OCI-LY7 (cell line): ENCODE measurements at regions not wholly inside any gene's neighbourhood (a gene's known extent, or its start where the extent isn't known, plus 50 kb on each side); places are given as distances from the start of the nearest gene placed in this dataset.

Experiments used
- BruUV-seq: library from RNA; stranded (reverse); fragments of 400-500 nt; replicated peaks from 2 replicates; lab custom pipeline; 2021; lab: Mats Ljungman, UMichigan
- CTCF ChIA-PET: fragments of 300-600 bp; sonication (Branson Sonifier 250); formaldehyde crosslinking; loops from one replicate; lab custom pipeline; 2022; ENCODE audit warnings: antibody characterized with exemption; ENCODE audit not compliant: unreplicated experiment; lab: Charles Lee
- POLR2A ChIA-PET: fragments of 300-600 bp; sonication (Branson Sonifier 250); formaldehyde crosslinking; loops from one replicate; lab custom pipeline; 2022; ENCODE audit warnings: antibody characterized with exemption; lab: Charles Lee
- DNase-seq: peaks from one replicate; pipeline ENCODE4 v3.0.0-alpha.2; 2015; ENCODE audit warnings: low spot score
- H2AFZ ChIP-seq: fragments of 200-600 bp; sonication (generic), shearing (Covaris generic); 2 replicates; pipeline ENCODE4 v1.6.1; 2014; ENCODE audit warnings: mild to moderate bottlenecking, antibody characterized with exemption, low read length, moderate library complexity
- H3K27ac ChIP-seq: fragments of 200-600 bp; sonication (generic); 2 replicates; pipeline ENCODE4 v1.5.1; 2014; ENCODE audit warnings: mixed run types, low read depth, mild to moderate bottlenecking, moderate library complexity, low read length, inconsistent platforms; ENCODE audit not compliant: poor library complexity, severe bottlenecking
- H3K36me3 ChIP-seq: fragments of 200-600 bp; sonication (generic); 2 replicates; pipeline ENCODE4 v1.6.1; 2014; ENCODE audit warnings: mild to moderate bottlenecking, antibody characterized with exemption, low read length, moderate library complexity, mixed read lengths; ENCODE audit not compliant: insufficient read depth
- H3K4me1 ChIP-seq: fragments of 200-600 bp; sonication (generic); 2 replicates; pipeline ENCODE4 v1.5.1; 2014; ENCODE audit warnings: mild to moderate bottlenecking, low read length; ENCODE audit not compliant: insufficient read depth, poor library complexity, severe bottlenecking
- H3K4me2 ChIP-seq: fragments of 200-600 bp; sonication (generic); 2 replicates; pipeline ENCODE4 v1.6.1; 2014; ENCODE audit warnings: mild to moderate bottlenecking, low read length
- H3K4me3 ChIP-seq: fragments of 200-600 bp; sonication (generic); 2 replicates; pipeline ENCODE4 v1.5.1; 2014; ENCODE audit warnings: mild to moderate bottlenecking, low read depth, low read length; ENCODE audit not compliant: poor library complexity, severe bottlenecking
- H3K79me2 ChIP-seq: fragments of 200-600 bp; sonication (generic); 2 replicates; pipeline ENCODE4 v1.6.1; 2016; ENCODE audit warnings: low read depth, mild to moderate bottlenecking, low read length, moderate library complexity, mixed read lengths; ENCODE audit not compliant: insufficient read depth
- H3K9me2 ChIP-seq: fragments of 200-600 bp; sonication (generic); 2 replicates; pipeline ENCODE4 v1.6.1; 2016; ENCODE audit warnings: mild to moderate bottlenecking, low read length, mixed read lengths; ENCODE audit not compliant: insufficient read depth
- H3K9me3 ChIP-seq: fragments of 200-600 bp; sonication (generic); 2 replicates; pipeline ENCODE4 v1.6.1; 2014; ENCODE audit warnings: mild to moderate bottlenecking, mixed run types, low read length, mixed read lengths
- H4K20me1 ChIP-seq: fragments of 200-600 bp; sonication (generic); 2 replicates; pipeline ENCODE4 v1.6.1; 2014; ENCODE audit warnings: mild to moderate bottlenecking, antibody characterized with exemption, low read length, moderate library complexity, mixed read lengths; ENCODE audit not compliant: insufficient read depth
- CTCF ChIP-seq: fragments of 200-600 bp; sonication (generic); conservative IDR thresholded peaks from 2 replicates; pipeline ENCODE4 v1.5.1; 2014; ENCODE audit warnings: mild to moderate bottlenecking, antibody characterized with exemption, low read length, moderate library complexity, mixed read lengths
- EZH2phosphoT487 ChIP-seq: fragments of 200-600 bp; sonication (generic); IDR thresholded peaks from 2 replicates; pipeline ENCODE4 v1.6.1; 2018; ENCODE audit warnings: low read depth, borderline replicate concordance, mild to moderate bottlenecking, mixed run types, antibody characterized with exemption, low read length, moderate library complexity, mixed read lengths
- intact Hi-C: fragments of 100-400 bp; cut with micrococcal nuclease; formaldehyde crosslinking; loops from one replicate; pipeline ENCODE4 v1.10.0; 2022; ENCODE audit not compliant: unreplicated experiment

GRCh38 chr13:34087791-34088190 is 269.8 kb downstream of the RFC3 start:
- no peaks in the 10 kb centered on the region for H3K4me1 ChIP-seq
- intact Hi-C loops, result no loop called here
- TF ChIP-seq CTCF (no peak), EZH2phosphoT487 (no peak)
- BruUV-seq, result no TSS peak
- POLR2A ChIA-PET, result no interaction called here
- no peaks in the 10 kb centered on the region for H3K36me3 ChIP-seq
- CTCF ChIA-PET, result no interaction called here
- no peak for DNase-seq
- no peaks in the 10 kb centered on the region for H4K20me1 ChIP-seq
- no peak overlapping the region for H2AFZ ChIP-seq
- H3K9me3 ChIP-seq, result 0 out of 2 replicates have a peak, but pooled peaks cover 6% of the 10 kb centered on the region
- no peaks in the 10 kb centered on the region for H3K79me2 ChIP-seq
- no peak overlapping the region for H3K27ac ChIP-seq
- no peak overlapping the region for H3K4me3 ChIP-seq
- H3K9me2 ChIP-seq, result no peaks in the 10 kb centered on the region
- H3K4me2 ChIP-seq, result no peak overlapping the region

- Histone ChIP-seq H3K9me2 (no peaks in the 10 kb centered on the region), H3K4me1 (no peaks in the 10 kb centered on the region), H3K4me3 (no peak overlapping the region), H4K20me1 (no peaks in the 10 kb centered on the region), H3K9me3 (no peaks in the 10 kb centered on the region), H2AFZ (no peak overlapping the region), H3K4me2 (no peak overlapping the region), H3K27ac (no peak overlapping the region), H3K79me2 (no peaks in the 10 kb centered on the region), H3K36me3 (no peaks in the 10 kb centered on the region)
- POLR2A ChIA-PET, result interaction anchor here (1.1 to 1.4 kb wide), 2 partner anchors 12 to 18 kb away, joined by 3 to 5 read pairs; no protein-coding TSS in a partner anchor
- intact Hi-C loops, result no loop called here
- CTCF ChIA-PET, result no interaction called here
- DNase-seq, result no peak
- no TSS peak for BruUV-seq
- TF ChIP-seq CTCF (no peak), EZH2phosphoT487 (no peak)
Measured at GRCh38 chr13:34103854-34104253, 285.9 kb downstream of the RFC3 start.

DNA sequence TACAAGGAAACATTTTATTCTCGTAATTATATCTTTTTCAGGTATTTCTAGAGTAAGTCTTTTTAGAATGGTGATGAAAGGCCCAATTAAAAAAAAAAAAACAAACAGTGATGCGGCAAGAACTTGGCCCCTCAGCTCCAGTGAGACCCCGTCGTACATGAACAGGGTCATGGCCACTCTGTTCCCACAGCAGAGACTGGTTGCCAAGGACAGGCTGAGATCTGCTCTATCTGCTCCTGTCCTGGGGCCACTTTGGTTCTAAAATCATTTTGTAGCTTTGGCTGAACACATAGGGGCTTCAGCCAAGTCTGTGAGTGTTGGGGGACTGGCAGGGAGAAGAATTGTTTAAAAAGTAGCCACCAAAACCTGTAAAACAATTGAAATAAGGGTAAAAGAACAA is 286.9 kb downstream of the RFC3 start:
- ChIA-PET CTCF (no interaction called here), POLR2A (interaction anchor here (0.5 to 1.1 kb wide), 3 partner anchors 17 to 1159 kb away, joined by 3 to 5 read pairs (median 4); no protein-coding TSS in a partner anchor)
- Histone ChIP-seq H3K9me2 (no peaks in the 10 kb centered on the region), H3K9me3 (no peaks in the 10 kb centered on the region), H2AFZ (no peak overlapping the region), H3K79me2 (no peaks in the 10 kb centered on the region), H3K4me3 (no peak overlapping the region), H3K4me2 (no peak overlapping the region), H3K4me1 (no peaks in the 10 kb centered on the region), H3K27ac (no peak overlapping the region), H4K20me1 (no peaks in the 10 kb centered on the region), H3K36me3 (no peaks in the 10 kb centered on the region)
- no TSS peak for BruUV-seq
- DNase-seq, result no peak
- intact Hi-C loops, result no loop called here
- no peak for TF ChIP-seq EZH2phosphoT487
- no peak for TF ChIP-seq CTCF
